Pancreas (tissue), 10 donors: ENCODE measurements at regions not wholly inside any gene's neighbourhood (a gene's known extent, or its start where the extent isn't known, plus 50 kb on each side); places are given as distances from the start of the nearest gene placed in this dataset.
"Not testable (repeated sequence)": the region's sequence is repeated elsewhere in the genome, so short reads cannot be mapped to it uniquely, and the experiment has no call there.

ENCODE experiments used
- ATAC-seq, 4 donors: fragments of 200-7000 bp; cut with Tn5 transposase; one replicate each; pipeline versions ENCODE4 v1.8.0 to v1.9.1; 2020; ENCODE audit warnings: mild to moderate bottlenecking in 4 of 4, moderate library complexity in 4 of 4
- DNase-seq, 6 donors: peaks; one replicate each; pipeline ENCODE4 v3.0.0-alpha.2; 2020
- FAIRE-seq: peaks from 2 replicates; lab custom pipeline; 2012; peaks lifted over from hg19 to GRCh38; lab: Jason Lieb, UNC
- H3K27ac ChIP-seq, 4 donors: fragments of 200-600 bp; sonication (generic); 1 replicate in 3 of 4; 2 replicates in 1 of 4; pipeline versions ENCODE4 v1.5.0 to v1.8.0; 2020
- H3K27me3 ChIP-seq, 4 donors: fragments of 200-600 bp; one replicate each; pipeline ENCODE4 v1.8.0; 2021
- H3K36me3 ChIP-seq, 3 donors: fragments of 200-600 bp; sonication (generic) in 1 of 3; one replicate each; pipeline versions ENCODE4 v1.5.0 to v1.8.0; 2020 to 2021
- H3K4me1 ChIP-seq, 3 donors: fragments of 200-600 bp; one replicate each; pipeline ENCODE4 v1.8.0; 2021
- H3K4me3 ChIP-seq, 4 donors: fragments of 200-600 bp; sonication (generic) in 2 of 4; one replicate each; pipeline versions ENCODE4 v1.5.0 to v1.8.0; 2020 to 2021
- H3K9me3 ChIP-seq, 4 donors: fragments of 200-600 bp; one replicate each; pipeline ENCODE4 v1.8.0; 2021
- WGBS, 2 donors: extraction: QIAGEN DNeasy Blood & Tissue Kit; methylation state at CpG; one replicate each; pipeline ENCODE4 v1.1.7; 2013; 5-methylcytosine and 5-hydroxymethylcytosine counted together
- intact Hi-C, 3 donors: fragments of 100-400 bp; cut with DNase I; formaldehyde crosslinking; loops; one replicate each; pipeline versions ENCODE4 v1.11.1 to v1.14.2; 2022
- TF ChIP-seq, protein P1 (sequence below), 4 donors: fragments of 200-600 bp; sonication (generic) in 3 of 4; IDR thresholded peaks; one replicate each; pipeline versions ENCODE4 v1.5.0 to v1.8.0; 2021; ENCODE audit warnings: antibody characterized with exemption in 4 of 4
- donor health status: healthy with polysubstance abuse.
- donor health status: DM: no; HTN: no; CAD: no; lungs with moderate emphysema.
- donor health status: DM: no; HTN: no; CAD: no.
- donor health status: control.
- donor health status: control.
- donor health status: Bipolar disorder and iron deficiency.
- donor health status: DM: yes; HTN: yes; CAD: no.
- donor health status: DM: no; HTN: no; CAD: no.
- donor health status: DM: no; HTN: no; CAD: no.
- donor health status: DM: yes; HTN: yes; CAD: no.

DNA sequence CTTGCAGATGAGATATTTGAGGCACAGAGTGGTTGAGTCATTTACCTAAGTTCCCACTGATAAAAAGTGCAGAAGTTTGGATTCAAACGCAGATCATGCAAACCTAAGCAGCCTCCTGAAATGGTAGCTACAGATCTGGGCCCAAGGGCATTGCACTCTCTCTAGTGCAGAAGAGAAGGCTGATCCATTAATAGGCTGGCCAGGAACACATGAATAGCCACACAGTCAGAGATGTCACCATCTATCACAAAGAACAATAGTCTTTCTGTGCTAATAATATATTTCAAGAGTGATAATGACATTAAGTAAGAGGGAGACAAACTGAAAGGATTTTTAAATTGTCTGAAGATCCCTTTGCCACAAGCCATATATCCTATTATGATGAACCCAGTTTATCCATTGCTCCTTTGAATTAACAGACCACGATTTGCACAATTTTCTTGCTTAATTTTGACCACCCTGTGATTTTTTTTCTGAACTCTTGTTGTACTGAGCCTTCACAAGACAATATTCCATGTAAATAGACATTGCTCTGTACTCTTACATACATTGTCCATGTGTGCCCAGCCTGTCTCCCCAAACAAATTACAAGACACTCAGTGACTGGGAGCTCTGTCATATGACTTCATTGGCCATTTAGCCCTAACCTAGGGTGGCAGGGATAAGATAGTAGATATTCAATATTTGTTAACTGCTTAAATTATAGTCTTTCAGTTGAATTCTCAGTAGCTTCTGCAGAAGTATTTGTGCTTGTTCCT, 112.4 kb upstream of the RBPJ start:
- Histone ChIP-seq H3K36me3 (no peaks in the 10 kb centered on the region), H3K27me3 (no peaks in the 10 kb centered on the region), H3K4me3 (no peak overlapping the region), H3K9me3 (no peaks in the 10 kb centered on the region), H3K27ac (no peak overlapping the region), H3K4me1 (peaks cover 28 to 31% (median 30%) of the 10 kb centered on the region in 3 donors)
- no peak for FAIRE-seq
- TF ChIP-seq, protein P1, sequence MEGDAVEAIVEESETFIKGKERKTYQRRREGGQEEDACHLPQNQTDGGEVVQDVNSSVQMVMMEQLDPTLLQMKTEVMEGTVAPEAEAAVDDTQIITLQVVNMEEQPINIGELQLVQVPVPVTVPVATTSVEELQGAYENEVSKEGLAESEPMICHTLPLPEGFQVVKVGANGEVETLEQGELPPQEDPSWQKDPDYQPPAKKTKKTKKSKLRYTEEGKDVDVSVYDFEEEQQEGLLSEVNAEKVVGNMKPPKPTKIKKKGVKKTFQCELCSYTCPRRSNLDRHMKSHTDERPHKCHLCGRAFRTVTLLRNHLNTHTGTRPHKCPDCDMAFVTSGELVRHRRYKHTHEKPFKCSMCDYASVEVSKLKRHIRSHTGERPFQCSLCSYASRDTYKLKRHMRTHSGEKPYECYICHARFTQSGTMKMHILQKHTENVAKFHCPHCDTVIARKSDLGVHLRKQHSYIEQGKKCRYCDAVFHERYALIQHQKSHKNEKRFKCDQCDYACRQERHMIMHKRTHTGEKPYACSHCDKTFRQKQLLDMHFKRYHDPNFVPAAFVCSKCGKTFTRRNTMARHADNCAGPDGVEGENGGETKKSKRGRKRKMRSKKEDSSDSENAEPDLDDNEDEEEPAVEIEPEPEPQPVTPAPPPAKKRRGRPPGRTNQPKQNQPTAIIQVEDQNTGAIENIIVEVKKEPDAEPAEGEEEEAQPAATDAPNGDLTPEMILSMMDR (IDR thresholded peaks at IDR 0.05), result no peak
- DNase-seq, result no peak
- ATAC-seq, result no peak
- 40 to 59% methylated on average over 2 of the region's 2 CpGs for WGBS, 2 donors
- intact Hi-C loops, result no loop called here

GRCh38 chr4:26209378-26209777, 111.4 kb upstream of the RBPJ start:
- H3K9me3 ChIP-seq, H3K27ac ChIP-seq, intact Hi-C loops, H3K36me3 ChIP-seq, FAIRE-seq, H3K27me3 ChIP-seq, H3K4me3 ChIP-seq, ATAC-seq, DNase-seq: not testable (repeated sequence)
- peaks cover 26 to 28% (median 27%) of the 10 kb centered on the region in 3 donors for H3K4me1 ChIP-seq
- WGBS, 2 donors, result 84 to 86% methylated on average over 1 of the region's 1 CpG

DNA sequence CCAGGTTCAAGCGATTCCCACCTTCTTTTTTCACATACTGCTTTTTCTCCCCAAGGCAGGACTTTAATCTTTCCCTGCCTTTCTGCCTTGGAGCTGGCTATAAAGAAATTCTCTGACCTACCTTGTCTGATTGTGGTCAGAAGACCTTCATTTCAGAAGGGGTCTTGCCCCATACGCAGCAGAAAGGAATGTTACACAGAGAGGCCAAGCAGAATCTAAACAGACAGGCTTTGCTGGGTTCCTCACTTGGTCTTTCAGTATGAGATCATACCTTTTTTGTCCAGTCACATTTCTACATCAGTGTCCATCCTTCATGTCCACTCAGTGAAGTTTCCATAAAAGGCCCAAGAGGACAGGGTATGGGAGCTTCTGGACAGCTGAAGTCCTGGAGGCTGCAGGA, 108.3 kb upstream of the RBPJ start:
- H3K4me3 ChIP-seq, result no peak overlapping the region
- ATAC-seq (no peak), FAIRE-seq (no peak), DNase-seq (no peak)
- H3K9me3 ChIP-seq, result no peaks in the 10 kb centered on the region
- H3K36me3 ChIP-seq, result no peaks in the 10 kb centered on the region
- H3K27me3 ChIP-seq, result no peaks in the 10 kb centered on the region
- TF ChIP-seq, protein P1 (IDR thresholded peaks at IDR 0.05), result no peak
- no peak overlapping the region for H3K27ac ChIP-seq
- H3K4me1 ChIP-seq, result no peaks in the 10 kb centered on the region
- intact Hi-C loops, result no loop called here
- 88 to 94% methylated on average over 2 of the region's 2 CpGs for WGBS, 2 donors

GRCh38 chr4:26213317-26213716, 107.5 kb upstream of the RBPJ start:
- Histone ChIP-seq H3K9me3 (no peaks in the 10 kb centered on the region), H3K27me3 (no peaks in the 10 kb centered on the region), H3K4me3 (no peak overlapping the region), H3K27ac (no peak overlapping the region), H3K4me1 (no peaks in the 10 kb centered on the region), H3K36me3 (no peaks in the 10 kb centered on the region)
- no peak for ATAC-seq
- intact Hi-C loops, result no loop called here
- no peak for DNase-seq
- no peak for FAIRE-seq
- 96 to 100% methylated on average over 1 of the region's 1 CpG for WGBS, 2 donors
- TF ChIP-seq, protein P1 (IDR thresholded peaks at IDR 0.05), result no peak

DNA sequence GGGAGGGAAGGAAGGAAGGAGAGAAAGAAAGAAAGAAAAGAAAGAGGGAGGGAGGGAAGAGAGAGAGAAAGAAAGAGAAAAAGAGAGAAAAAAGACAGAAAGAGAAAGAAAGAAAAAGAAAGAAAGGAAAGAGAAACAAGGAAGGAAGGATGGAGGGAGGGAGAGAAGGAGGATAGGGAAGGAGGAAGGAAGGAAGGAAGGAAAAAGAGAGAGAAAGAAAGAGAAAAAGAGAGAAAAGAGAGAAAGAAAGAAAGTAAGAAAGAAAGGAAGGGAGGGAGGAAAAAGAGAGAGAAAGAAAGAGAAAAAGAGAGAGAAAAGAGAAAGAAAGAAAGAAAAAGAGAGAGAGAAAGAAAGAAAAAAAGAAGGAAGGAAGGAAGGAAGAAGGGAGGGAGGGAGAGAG, 105.8 kb upstream of the RBPJ start:
- intact Hi-C loops, result no loop called here
- FAIRE-seq, result no peak

More for the DNA sequence above, 105.8 kb upstream of the RBPJ start:
- DNase-seq (no peak), ATAC-seq (no peak)
- TF ChIP-seq, protein P1 (IDR thresholded peaks at IDR 0.05), result no peak
- H3K9me3 ChIP-seq, result no peaks in the 10 kb centered on the region
- H3K27ac ChIP-seq, result no peak overlapping the region
- H3K36me3 ChIP-seq, result no peaks in the 10 kb centered on the region
- no peaks in the 10 kb centered on the region for H3K4me1 ChIP-seq
- H3K27me3 ChIP-seq, result no peaks in the 10 kb centered on the region
- no peak overlapping the region for H3K4me3 ChIP-seq
